ENCODE measurements at regions not wholly inside any gene's neighbourhood (a gene's known extent, or its start where the extent isn't known, plus 50 kb on each side); places are given as distances from the start of the nearest gene placed in this dataset.

GRCh38 chr2:215863687-215864086 is 149.7 kb downstream of the MREG start:
- Histone ChIP-seq H3K9ac (ENCODE audit: low read depth in 1 of 2, low read length in 2 of 2) (no peak overlapping the region), H3K27ac (ENCODE audit: low read depth in 1 of 2, low read length in 2 of 2) (no peak overlapping the region), H3K4me1 (ENCODE audit: control insufficient read depth in 4 of 4, insufficient read depth in 4 of 4, low read length in 3 of 4) (no peaks in the 10 kb centered on the region), H3K27me3 (ENCODE audit: control insufficient read depth in 4 of 4, insufficient read depth in 4 of 4, low read length in 3 of 4) (no peaks in the 10 kb centered on the region), H3K36me3 (ENCODE audit: control insufficient read depth in 4 of 4, insufficient read depth in 3 of 4, low read depth in 1 of 4, low read length in 3 of 4) (no peaks in the 10 kb centered on the region), H3K4me3 (ENCODE audit: low read depth in 1 of 3, low read length in 3 of 3) (no peak overlapping the region), H3K9me3 (ENCODE audit: control insufficient read depth in 4 of 4, low read length in 3 of 4) (no peaks in the 10 kb centered on the region)
- no peak for DNase-seq (ENCODE audit: low spot score)
- TF ChIP-seq HNF4G (IDR thresholded peaks at IDR 0.05) (no peak), EGR1 (IDR thresholded peaks at IDR 0.05; ENCODE audit: low read depth in 2 of 2) (no peak), JUND (IDR thresholded peaks at IDR 0.05) (no peak), CTCF (IDR thresholded peaks at IDR 0.05; ENCODE audit: low read depth, low read length, missing input control) (no peak), ZBTB33 (IDR thresholded peaks at IDR 0.05) (no peak), FOXA1 (IDR thresholded peaks at IDR 0.05) (no peak), TAF1 (conservative IDR thresholded peaks at IDR 0.05) (no peak), FOXA2 (IDR thresholded peaks at IDR 0.05) (no peak), GABPA (IDR thresholded peaks at IDR 0.05 in 1 of 2, conservative IDR thresholded peaks at IDR 0.05 in 1 of 2) (no peak), ATF3 (IDR thresholded peaks at IDR 0.05) (no peak), YY1 (IDR thresholded peaks at IDR 0.05) (no peak), HNF4A (conservative IDR thresholded peaks at IDR 0.05) (no peak), RXRA (IDR thresholded peaks at IDR 0.05) (no peak), RAD21 (IDR thresholded peaks at IDR 0.05) (no peak), REST (IDR thresholded peaks at IDR 0.05) (no peak), NR2F2 (IDR thresholded peaks at IDR 0.05) (no peak), SP1 (IDR thresholded peaks at IDR 0.05) (no peak), MAX (IDR thresholded peaks at IDR 0.05) (no peak)
- 71% methylated on average over 2 of the region's 2 CpGs for WGBS

Data from liver (tissue), 8 donors.